IMR-90 (cell line): ENCODE measurements at regions not wholly inside any gene's neighbourhood (a gene's known extent, or its start where the extent isn't known, plus 50 kb on each side); places are given as distances from the start of the nearest gene placed in this dataset.

ENCODE experiments used
- ATAC-seq: fragments of 200-7000 bp; cut with Tn5 transposase; 2 replicates; pipeline ENCODE4 v1.9.1; 2020; ENCODE audit warnings: low read depth, mild to moderate bottlenecking, moderate library complexity
- BruUV-seq: library from RNA; stranded (reverse); fragments of 400-500 nt; replicated peaks from 2 replicates; lab custom pipeline; 2021; lab: Mats Ljungman, UMichigan
- CTCF ChIA-PET: fragments of 300-600 bp; formaldehyde crosslinking; extraction: SDS; loops from one replicate; lab custom pipeline; 2021; ENCODE audit warnings: antibody characterized with exemption; lab: Yijun Ruan, JAX
- POLR2A ChIA-PET: fragments of 300-600 bp; sonication (Branson Sonifier 250); formaldehyde crosslinking; loops from one replicate; lab custom pipeline; 2022; ENCODE audit warnings: antibody characterized with exemption; ENCODE audit not compliant: unreplicated experiment; lab: Charles Lee
- DNase-seq: peaks from one replicate; pipeline ENCODE4 v3.0.0; 2013
- H2AFZ ChIP-seq: replicated peaks from 2 replicates; pipeline ENCODE3; 2013; ENCODE audit warnings: low read length, mild to moderate bottlenecking; ENCODE audit not compliant: poor library complexity
- H2AK5ac ChIP-seq: 2 replicates; pipeline ENCODE4 v1.6.1; 2013; ENCODE audit warnings: low read depth, low read length, inconsistent platforms
- H2AK9ac ChIP-seq: replicated peaks from 2 replicates; pipeline ENCODE3; 2013; ENCODE audit warnings: mild to moderate bottlenecking, low read depth, low read length, moderate library complexity; ENCODE audit not compliant: poor library complexity
- H2BK120ac ChIP-seq: 2 replicates; pipeline ENCODE4 v1.6.1; 2013; ENCODE audit warnings: low read depth, low read length, inconsistent platforms
- H2BK15ac ChIP-seq: 3 replicates; pipeline ENCODE4 v1.6.1; 2013; ENCODE audit warnings: low read depth, low read length, inconsistent platforms
- H2BK20ac ChIP-seq: 2 replicates; pipeline ENCODE4 v1.6.1; 2013; ENCODE audit warnings: low read depth, mild to moderate bottlenecking, inconsistent platforms, low read length, moderate library complexity
- H2BK5ac ChIP-seq: 2 replicates; pipeline ENCODE4 v1.6.1; 2013; ENCODE audit warnings: mild to moderate bottlenecking, low read depth, low read length, inconsistent platforms; ENCODE audit not compliant: poor library complexity, severe bottlenecking
- H3K14ac ChIP-seq: replicated peaks from 2 replicates; pipeline ENCODE4 v1.6.1; 2013; ENCODE audit warnings: low read depth, low read length, inconsistent platforms
- H3K18ac ChIP-seq: 2 replicates; pipeline ENCODE4 v1.6.1; 2013; ENCODE audit warnings: low read depth, low read length, control low read depth
- H3K23ac ChIP-seq: 2 replicates; pipeline ENCODE4 v1.6.1; 2013; ENCODE audit warnings: low read depth, low read length, inconsistent platforms
- H3K27ac ChIP-seq: 2 replicates; pipeline ENCODE4 v1.5.1; 2013; ENCODE audit warnings: mild to moderate bottlenecking, control low read depth, low read length; ENCODE audit not compliant: insufficient read depth
- H3K27me3 ChIP-seq: 2 replicates; pipeline ENCODE4 v1.6.1; 2013; ENCODE audit warnings: low read length; ENCODE audit not compliant: control insufficient read depth, insufficient read depth
- H3K36me3 ChIP-seq: 2 replicates; pipeline ENCODE4 v1.6.1; 2013; ENCODE audit warnings: low read length, mixed read lengths; ENCODE audit not compliant: control insufficient read depth, insufficient read depth
- H3K4ac ChIP-seq: 2 replicates; pipeline ENCODE4 v1.6.1; 2013; ENCODE audit warnings: low read depth, low read length, inconsistent platforms
- H3K4me1 ChIP-seq: 2 replicates; pipeline ENCODE4 v1.6.1; 2013; ENCODE audit warnings: low read length, mixed read lengths; ENCODE audit not compliant: control insufficient read depth, insufficient read depth
- H3K4me2 ChIP-seq: 2 replicates; pipeline ENCODE4 v1.6.1; 2013; ENCODE audit warnings: low read depth, mild to moderate bottlenecking, control low read depth, low read length, moderate library complexity
- H3K4me3 ChIP-seq: 2 replicates; pipeline ENCODE4 v1.5.1; 2013; ENCODE audit warnings: low read depth, mild to moderate bottlenecking, control low read depth, low read length, moderate library complexity; ENCODE audit not compliant: insufficient read depth
- H3K56ac ChIP-seq: 2 replicates; pipeline ENCODE4 v1.6.1; 2013; ENCODE audit warnings: low read length, inconsistent platforms; ENCODE audit not compliant: insufficient read depth; ENCODE audit errors: extremely low read depth
- H3K79me1 ChIP-seq, 2 experiments: 2 replicates each; pipeline ENCODE4 v1.6.1; 2013; ENCODE audit warnings: low read length in 2 of 2, inconsistent platforms in 1 of 2, low read depth in 1 of 2
- H3K9ac ChIP-seq: 2 replicates; pipeline ENCODE4 v1.6.1; 2013; ENCODE audit warnings: low read depth, low read length, control low read depth
- H3K9me1 ChIP-seq: 2 replicates; pipeline ENCODE4 v1.6.1; 2013; ENCODE audit warnings: low read length, inconsistent platforms; ENCODE audit not compliant: insufficient read depth
- H3K9me3 ChIP-seq: 2 replicates; pipeline ENCODE4 v1.6.1; 2013; ENCODE audit warnings: low read length; ENCODE audit not compliant: control insufficient read depth, insufficient read depth
- H4K20me1 ChIP-seq: 2 replicates; pipeline ENCODE4 v1.6.1; 2013; ENCODE audit warnings: low read length, inconsistent platforms; ENCODE audit not compliant: insufficient read depth
- H4K5ac ChIP-seq: 2 replicates; pipeline ENCODE4 v1.6.1; 2013; ENCODE audit warnings: mild to moderate bottlenecking, low read depth, low read length, control low read depth
- H4K8ac ChIP-seq, 2 experiments: 2 replicates each; pipeline ENCODE4 v1.6.1; 2013; ENCODE audit warnings: low read depth in 2 of 2, low read length in 2 of 2, control low read depth in 1 of 2, inconsistent platforms in 1 of 2
- H4K91ac ChIP-seq: 2 replicates; pipeline ENCODE4 v1.6.1; 2013; ENCODE audit warnings: low read depth, low read length, inconsistent platforms; ENCODE audit not compliant: insufficient read depth
- BHLHE40 ChIP-seq: fragments of 150-350 bp; IDR thresholded peaks from 2 replicates; pipeline ENCODE4 v1.6.1; 2016; ENCODE audit warnings: mild to moderate bottlenecking, low read depth, low read length
- CTCF ChIP-seq: conservative IDR thresholded peaks from 2 replicates; pipeline ENCODE4 v1.5.1; 2012; ENCODE audit warnings: mild to moderate bottlenecking, low read depth, low read length, improper control_type of control experiment
- ELK1 ChIP-seq: fragments of 150-350 bp; IDR thresholded peaks from 2 replicates; pipeline ENCODE4 v1.6.1; 2016; ENCODE audit warnings: low read depth, mild to moderate bottlenecking, low read length, moderate library complexity, borderline replicate concordance
- MAZ ChIP-seq: IDR thresholded peaks from 2 replicates; pipeline ENCODE4 v1.6.1; 2012; ENCODE audit warnings: low read depth, mild to moderate bottlenecking, low read length, improper control_type of control experiment, moderate library complexity, borderline replicate concordance
- MXI1 ChIP-seq: IDR thresholded peaks from 2 replicates; pipeline ENCODE4 v1.6.1; 2012; ENCODE audit warnings: low read depth, mild to moderate bottlenecking, low read length, moderate library complexity, borderline replicate concordance
- RFX5 ChIP-seq: IDR thresholded peaks from 2 replicates; pipeline ENCODE4 v1.8.0; 2012; ENCODE audit warnings: low read depth, mild to moderate bottlenecking, low read length, moderate library complexity
- SMC3 ChIP-seq: fragments of 150-350 bp; IDR thresholded peaks from 2 replicates; pipeline ENCODE4 v1.6.1; 2016; ENCODE audit warnings: low read depth, mild to moderate bottlenecking, antibody characterized with exemption, low read length, moderate library complexity
- WGBS, 2 experiments: methylation state at CpG; one replicate each; pipeline versions ENCODE4 v1.1.5 to v1.1.7; 2013; ENCODE audit warnings: missing lambda C conversion rate in 2 of 2; ENCODE audit not compliant: insufficient read length in 1 of 2; ENCODE audit errors: extremely low coverage in 2 of 2; 5-methylcytosine and 5-hydroxymethylcytosine counted together
- dilution Hi-C: fragments of 300-500 bp; cut with HindIII; formaldehyde crosslinking; loops from one replicate; pipeline ENCODE4 v1.14.3; 2018; ENCODE audit warnings: low sequenced_read_pairs; ENCODE audit not compliant: unreplicated experiment
- in situ Hi-C: fragments of 300-500 bp; cut with MboI; formaldehyde crosslinking; loops from 3 replicates; pipeline ENCODE4 v1.14.3; 2019; ENCODE audit warnings: low sequenced_read_pairs, inconsistent platforms, mixed read lengths
- intact Hi-C: fragments of 100-400 bp; cut with micrococcal nuclease; formaldehyde crosslinking; loops from 2 replicates; pipeline ENCODE4 v1.10.0; 2022

GRCh38 chr1:229846351-229846750 lies 220.3 kb downstream of the URB2 start:
- H3K18ac ChIP-seq = no peak overlapping the region
- H3K4me2 ChIP-seq = no peak overlapping the region
- no peaks in the 10 kb centered on the region; the same call in 1 of the 2 replicates for H3K27me3 ChIP-seq
- no peak overlapping the region for H3K23ac ChIP-seq
- H2AFZ ChIP-seq = no peak overlapping the region
- no peak overlapping the region for H2BK15ac ChIP-seq
- in situ Hi-C loops (no loop called here), dilution Hi-C loops (no loop called here), intact Hi-C loops (no loop called here)
- H2AK9ac ChIP-seq = no peak overlapping the region
- H3K4me1 ChIP-seq = no peaks in the 10 kb centered on the region
- H4K91ac ChIP-seq = no peak overlapping the region
- WGBS, 2 experiments = no CpG with 5 or more reads among the region's 5 CpGs
- no peak overlapping the region for H3K27ac ChIP-seq
- H4K20me1 ChIP-seq = no peaks in the 10 kb centered on the region
- no peak overlapping the region for H4K5ac ChIP-seq
- H3K56ac ChIP-seq = no peak overlapping the region
- H2BK5ac ChIP-seq = no peak overlapping the region
- no peak for ATAC-seq
- H3K4ac ChIP-seq = no peak overlapping the region
- no peaks in the 10 kb centered on the region for H3K9me1 ChIP-seq
- TF ChIP-seq RFX5 (no peak), MAZ (no peak), BHLHE40 (no peak), ELK1 (no peak), CTCF (no peak), MXI1 (no peak), SMC3 (no peak)
- no peak overlapping the region for H4K8ac ChIP-seq
- no peak overlapping the region for H3K14ac ChIP-seq
- no peak overlapping the region for H3K9ac ChIP-seq
- H3K36me3 ChIP-seq = no peaks in the 10 kb centered on the region
- no peak overlapping the region for H2BK120ac ChIP-seq
- H3K79me1 ChIP-seq = no peaks in the 10 kb centered on the region
- BruUV-seq = no TSS peak
- no peaks in the 10 kb centered on the region for H3K9me3 ChIP-seq
- H3K4me3 ChIP-seq = no peak overlapping the region
- H2AK5ac ChIP-seq = no peak overlapping the region
- no peak for DNase-seq
- POLR2A ChIA-PET = no interaction called here
- H2BK20ac ChIP-seq = no peak overlapping the region
- CTCF ChIA-PET = no interaction called here
